GM23338 (cell line): ENCODE measurements at regions not wholly inside any gene's neighbourhood (a gene's known extent, or its start where the extent isn't known, plus 50 kb on each side); places are given as distances from the start of the nearest gene placed in this dataset.

ENCODE experiments used
- CREB1 ChIP-seq: fragments of 250-450 bp; sonication (Bioruptor Pico); IDR thresholded peaks from 2 replicates; pipeline ENCODE4 v1.5.0; 2020; ENCODE audit warnings: low read depth, mild to moderate bottlenecking, moderate library complexity
- CTCF ChIP-seq, 2 experiments: fragments of 200-600 bp in 1 of 2; sonication (generic) in 1 of 2; conservative IDR thresholded peaks; 2 replicates each; pipeline versions ENCODE4 v1.5.1 to v1.6.1; 2016 to 2017; ENCODE audit warnings: antibody characterized with exemption in 2 of 2, low read depth in 2 of 2, mild to moderate bottlenecking in 2 of 2, moderate library complexity in 1 of 2
- ETS1 ChIP-seq: IDR thresholded peaks from 2 replicates; pipeline ENCODE4 v1.6.1; 2016; ENCODE audit warnings: antibody characterized with exemption
- EZH2 ChIP-seq: fragments of 200-600 bp; sonication (generic); IDR thresholded peaks from one replicate; pipeline ENCODE4 v1.8.0; 2017; ENCODE audit warnings: antibody characterized with exemption, mild to moderate bottlenecking, low read depth; ENCODE audit not compliant: unreplicated experiment
- EZH2phosphoT487 ChIP-seq: fragments of 200-600 bp; sonication (generic); IDR thresholded peaks from one replicate; pipeline ENCODE4 v1.8.1; 2018; ENCODE audit warnings: antibody characterized with exemption; ENCODE audit not compliant: unreplicated experiment
- JUNB ChIP-seq: IDR thresholded peaks from one replicate; pipeline ENCODE4 v1.6.1; 2016; ENCODE audit warnings: antibody characterized with exemption; ENCODE audit not compliant: unreplicated experiment
- NANOG ChIP-seq: IDR thresholded peaks from 2 replicates; pipeline ENCODE4 v1.6.1; 2016; ENCODE audit warnings: antibody characterized with exemption, borderline replicate concordance
- POLR2AphosphoS5 ChIP-seq: IDR thresholded peaks from 2 replicates; pipeline ENCODE4 v1.6.1; 2016; ENCODE audit warnings: antibody characterized with exemption, low read depth
- REST ChIP-seq: IDR thresholded peaks from one replicate; pipeline ENCODE4 v1.6.1; 2018; ENCODE audit warnings: antibody characterized with exemption; ENCODE audit not compliant: unreplicated experiment
- STAT1 ChIP-seq: IDR thresholded peaks from one replicate; pipeline ENCODE4 v1.6.1; 2016; ENCODE audit warnings: antibody characterized with exemption; ENCODE audit not compliant: unreplicated experiment
- ZNF114 ChIP-seq: fragments of 250-450 bp; sonication (Bioruptor Pico); IDR thresholded peaks from 2 replicates; pipeline ENCODE4 v1.5.0; 2020; ENCODE audit warnings: mild to moderate bottlenecking, moderate library complexity

- TF ChIP-seq POLR2AphosphoS5 = no peak
- TF ChIP-seq EZH2 = no peak
- TF ChIP-seq ZNF114 (CRISPR knock-in tag) = no peak
- peak in 1 of 2 experiments; percentile 45; a peak in 3 of 4 replicates for TF ChIP-seq CTCF (conservative IDR thresholded peaks at IDR 0.05; ENCODE audit: low read depth in 2 of 2)
- TF ChIP-seq CREB1 (CRISPR knock-in tag) = no peak
- no peak for TF ChIP-seq EZH2phosphoT487
- no peak for TF ChIP-seq REST
- no peak for TF ChIP-seq STAT1
- no peak for TF ChIP-seq JUNB
- no peak for TF ChIP-seq ETS1
- TF ChIP-seq NANOG = no peak
Measured at GRCh38 chr3:45330510-45331295, 57.7 kb upstream of the LARS2 start.
